Kidney epithelial cell (primary cell): ENCODE measurements at regions not wholly inside any gene's neighbourhood (a gene's known extent, or its start where the extent isn't known, plus 50 kb on each side); places are given as distances from the start of the nearest gene placed in this dataset.

Experiments
- DNase-seq: peaks from one replicate; pipeline ENCODE4 v3.0.0-alpha.2; 2010; ENCODE audit warnings: low read depth
- H3K27me3 ChIP-seq: 2 replicates; pipeline ENCODE4 v1.6.0; 2011; ENCODE audit warnings: low read length; ENCODE audit not compliant: control insufficient read depth, insufficient read depth
- H3K36me3 ChIP-seq: 2 replicates; pipeline ENCODE4 v1.5.1; 2011; ENCODE audit warnings: low read length; ENCODE audit not compliant: control insufficient read depth, insufficient read depth
- H3K4me3 ChIP-seq: 2 replicates; pipeline ENCODE4 v1.5.1; 2011; ENCODE audit warnings: low read depth, mild to moderate bottlenecking, control low read depth, low read length
- CTCF ChIP-seq: IDR thresholded peaks from 2 replicates; pipeline ENCODE4 v1.5.1; 2011; ENCODE audit warnings: mild to moderate bottlenecking, moderate library complexity, low read length, control low read depth, inconsistent platforms; ENCODE audit not compliant: insufficient read depth, poor library complexity, severe bottlenecking

DNA sequence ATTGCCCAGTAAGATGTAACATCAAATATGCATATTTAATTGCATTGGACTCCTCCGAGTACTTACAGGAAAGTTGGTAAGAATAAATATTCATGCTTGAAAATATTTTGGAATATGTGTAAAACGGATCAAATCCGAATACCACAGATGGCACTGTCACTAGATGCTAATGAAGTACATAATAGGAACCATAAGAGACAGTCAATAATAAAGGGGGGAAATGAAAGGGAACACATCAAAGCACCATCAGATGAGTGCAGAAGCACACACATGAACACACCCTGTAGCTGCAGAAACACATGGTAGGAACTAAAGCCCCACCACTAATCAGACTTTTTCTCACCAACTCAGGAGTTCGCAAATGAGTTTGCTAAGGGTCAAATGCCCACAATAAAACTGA lies 52.2 kb upstream of the PAGE5 start:
- no peak for TF ChIP-seq CTCF
- H3K36me3 ChIP-seq = no peaks in the 10 kb centered on the region
- DNase-seq = no peak
- no peaks in the 10 kb centered on the region for H3K27me3 ChIP-seq
- H3K4me3 ChIP-seq = no peak overlapping the region

DNA sequence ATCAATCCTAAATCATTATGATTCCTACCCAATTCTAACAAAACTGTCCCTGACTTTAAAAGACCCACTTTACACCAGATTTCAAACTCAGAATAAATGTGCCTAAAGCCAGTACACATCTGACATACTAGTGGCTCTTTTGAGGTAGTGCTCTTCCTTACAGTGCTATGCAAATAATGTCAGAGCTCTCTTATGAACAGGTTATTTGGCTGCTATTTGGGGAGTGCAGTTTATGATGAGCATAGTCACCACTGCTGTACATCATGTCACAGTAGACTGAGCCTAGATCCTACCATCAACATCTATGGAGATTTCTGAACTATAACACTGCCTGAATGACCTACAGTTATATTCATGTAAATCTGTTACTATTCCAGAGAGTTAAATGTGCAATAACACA lies 50.4 kb upstream of the PAGE5 start:
- DNase-seq = no peak
- Histone ChIP-seq H3K27me3 (no peaks in the 10 kb centered on the region), H3K36me3 (no peaks in the 10 kb centered on the region), H3K4me3 (no peak overlapping the region)
- TF ChIP-seq CTCF = no peak
